ENCODE measurements at regions not wholly inside any gene's neighbourhood (a gene's known extent, or its start where the extent isn't known, plus 50 kb on each side); places are given as distances from the start of the nearest gene placed in this dataset.
"Not testable (repeated sequence)": the region's sequence is repeated elsewhere in the genome, so short reads cannot be mapped to it uniquely, and the experiment has no call there.

DNA sequence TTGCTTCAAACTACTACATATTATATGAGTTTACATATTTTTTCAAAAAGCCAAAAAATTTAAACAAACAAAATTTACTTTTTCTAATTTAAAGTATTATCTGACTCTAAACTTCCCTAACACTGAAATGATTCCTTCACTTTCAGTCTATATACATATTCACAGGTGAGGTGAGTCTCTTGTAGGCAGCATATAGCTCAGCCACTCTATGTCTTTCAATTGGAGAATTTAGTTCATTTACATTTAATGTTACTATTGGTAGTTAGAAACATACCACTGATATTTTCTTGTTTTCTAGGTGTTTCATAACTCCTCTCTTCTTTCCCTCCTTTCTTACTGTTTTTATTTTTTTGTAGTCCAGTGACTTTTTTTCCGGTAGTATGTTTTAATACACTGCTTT lies 387.1 kb downstream of the MRPL39 start:
- no peak for DNase-seq

DNA sequence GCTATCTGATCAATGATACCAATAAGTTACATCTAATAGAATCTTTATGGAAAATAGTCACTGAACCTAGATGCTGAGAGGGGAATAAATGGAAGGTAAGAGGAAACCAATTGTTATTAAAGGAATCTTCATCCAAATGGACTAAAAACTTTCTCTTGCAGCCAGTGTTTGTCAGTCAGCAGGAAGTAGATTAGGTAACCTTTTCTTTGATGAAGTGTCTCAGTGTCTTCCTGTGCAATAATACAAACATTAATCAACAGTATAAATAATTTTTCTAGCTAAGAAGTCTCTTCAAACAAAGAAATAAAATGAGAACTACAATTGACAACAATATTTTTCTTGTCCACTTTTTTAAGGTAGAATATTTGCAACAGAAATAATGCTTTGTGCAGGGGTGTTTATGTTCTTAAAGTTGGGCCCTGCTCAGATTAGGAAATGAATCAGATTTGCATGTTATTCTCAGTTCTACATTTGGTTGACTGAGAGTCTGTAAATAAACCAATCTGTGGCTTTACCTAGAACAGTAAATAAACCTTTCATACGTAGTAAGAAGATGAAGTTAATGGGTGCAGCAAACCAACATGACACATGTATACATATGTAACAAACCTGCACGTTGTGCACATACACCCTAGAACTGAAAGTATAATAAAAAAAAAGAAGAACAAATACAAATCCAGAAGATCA lies 391.4 kb downstream of the MRPL39 start:
- DNase-seq = no peak

DNA sequence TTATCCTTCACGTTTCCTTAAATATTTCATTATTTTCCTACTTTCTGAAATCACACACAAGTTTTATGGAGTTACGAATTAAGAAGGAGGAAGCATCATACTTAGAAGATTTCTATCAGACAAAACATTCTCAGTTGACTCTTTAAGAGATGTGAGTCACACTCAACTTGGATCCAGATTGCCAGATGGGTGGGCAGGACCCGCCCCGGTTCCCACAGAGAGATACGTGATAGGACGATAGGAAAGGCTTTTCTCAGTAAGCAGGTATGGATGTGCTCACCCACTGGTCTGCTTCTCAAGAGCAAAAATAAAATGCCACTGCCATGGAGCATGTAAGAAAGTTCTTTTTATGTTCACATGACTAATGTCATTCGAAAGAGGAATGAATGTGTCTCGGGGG lies 392.6 kb downstream of the MRPL39 start:
- DNase-seq = no peak

DNA sequence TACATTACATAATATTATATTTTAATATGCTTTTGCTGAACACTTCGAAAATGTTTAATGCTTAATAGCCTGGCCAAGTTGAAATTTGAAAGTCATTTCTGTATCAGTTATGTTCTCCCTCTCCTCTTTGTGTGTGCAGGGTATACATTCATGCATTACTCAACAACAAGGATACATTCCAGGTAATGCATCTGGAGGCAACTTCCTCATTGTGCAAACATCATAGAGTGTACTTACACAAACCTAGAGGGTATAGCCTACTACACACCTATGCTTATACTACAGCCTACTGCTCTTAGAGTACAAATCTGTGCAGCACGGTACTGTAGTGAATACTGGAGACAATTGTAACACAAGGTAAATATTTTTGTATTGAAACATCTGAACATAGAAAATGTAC lies 407.3 kb downstream of the MRPL39 start:
- DNase-seq = no peak

DNA sequence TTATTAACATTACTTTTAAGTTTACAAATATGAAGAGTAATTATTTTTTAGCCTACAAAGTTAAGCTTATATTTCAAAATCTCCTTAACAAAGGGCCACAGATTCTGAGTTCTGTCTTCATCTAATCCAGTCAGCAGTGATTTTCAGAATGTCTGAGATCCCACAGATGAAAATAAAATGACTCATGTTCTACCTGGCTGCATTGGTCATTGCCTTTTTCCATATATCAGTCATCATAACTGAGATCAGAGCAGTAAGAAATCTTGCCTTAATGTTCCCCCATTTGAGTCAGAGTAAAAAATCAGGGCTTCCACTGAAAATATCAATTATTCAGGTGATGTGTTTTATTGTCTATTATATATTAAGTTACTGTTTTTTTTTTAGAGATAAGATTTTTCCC lies 416.1 kb downstream of the MRPL39 start:
- no peak for DNase-seq

DNA sequence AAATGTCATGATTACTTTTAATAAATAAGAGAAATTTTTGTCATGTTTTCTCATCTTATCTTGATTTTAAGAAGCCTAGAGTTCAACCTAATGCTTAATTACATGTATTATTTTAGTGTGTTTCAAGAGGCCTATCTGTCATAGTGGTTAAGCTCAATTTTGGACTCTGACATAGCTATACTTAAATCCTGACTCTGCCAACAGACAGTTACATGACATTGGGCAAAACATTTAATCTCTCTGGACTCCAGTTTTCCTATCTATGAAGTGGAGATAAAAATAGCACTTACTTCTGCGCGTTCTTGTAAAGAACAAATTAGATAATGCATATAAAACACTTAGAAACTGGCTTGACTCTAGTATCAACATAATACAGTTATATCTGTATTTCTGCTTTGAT lies 417.8 kb downstream of the MRPL39 start:
- no peak for DNase-seq

DNA sequence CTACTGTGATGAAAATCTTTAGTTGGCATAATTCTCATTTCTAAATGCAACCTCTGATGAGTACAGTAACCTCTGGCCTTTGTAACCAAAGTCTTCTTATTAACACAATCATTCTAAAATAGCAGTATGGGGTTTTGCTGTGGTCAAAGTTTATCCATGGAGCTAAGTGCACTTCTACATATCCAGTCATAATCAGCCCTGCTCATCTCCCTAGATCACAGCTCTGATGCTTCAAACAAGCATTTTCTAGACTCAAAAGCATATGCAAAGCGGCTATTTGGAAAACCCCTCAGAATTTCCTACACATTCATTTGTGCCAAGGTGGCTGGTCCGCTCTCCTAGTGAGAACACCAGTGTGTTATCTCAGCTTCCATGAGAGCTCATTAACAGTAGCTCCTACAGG lies 418.6 kb downstream of the MRPL39 start:
- DNase-seq = no peak

DNA sequence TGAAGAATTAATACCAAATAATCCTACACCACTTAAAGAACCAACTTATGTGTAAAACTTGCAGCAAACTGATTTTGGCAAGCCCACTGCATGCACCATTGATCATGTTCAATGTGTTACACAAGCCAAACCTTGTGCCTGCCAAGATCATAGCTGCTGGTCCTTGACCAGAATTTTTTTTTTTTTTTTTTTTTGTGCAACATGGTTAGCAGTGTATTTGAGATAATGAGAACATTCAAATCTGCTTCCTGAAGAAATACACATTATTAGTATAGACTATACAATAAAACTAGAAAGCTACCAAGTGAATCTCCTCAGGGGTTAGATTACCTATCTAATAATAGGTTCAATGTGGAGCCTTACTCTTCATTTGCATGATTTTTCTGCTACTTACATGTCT lies 421.0 kb downstream of the MRPL39 start:
- DNase-seq = no peak

DNA sequence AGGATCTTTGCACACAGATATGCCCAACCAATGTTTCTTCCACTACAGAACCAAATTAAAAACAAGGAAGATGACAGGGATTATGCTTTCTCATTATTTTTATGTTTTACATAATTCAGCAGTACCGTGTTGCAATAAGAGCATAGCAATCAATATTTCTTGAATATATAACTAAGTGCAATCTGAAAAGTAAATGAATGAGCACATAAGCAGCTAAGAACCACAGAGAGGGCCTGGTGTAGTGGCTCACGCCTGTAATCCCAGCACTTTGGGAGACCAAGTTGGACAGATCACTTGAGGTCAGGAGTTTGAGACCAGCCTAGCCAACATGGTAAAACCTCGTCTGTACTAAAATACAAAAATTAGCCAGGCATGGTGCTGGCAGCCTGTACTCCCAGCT lies 423.7 kb downstream of the MRPL39 start:
- DNase-seq = no peak

DNA sequence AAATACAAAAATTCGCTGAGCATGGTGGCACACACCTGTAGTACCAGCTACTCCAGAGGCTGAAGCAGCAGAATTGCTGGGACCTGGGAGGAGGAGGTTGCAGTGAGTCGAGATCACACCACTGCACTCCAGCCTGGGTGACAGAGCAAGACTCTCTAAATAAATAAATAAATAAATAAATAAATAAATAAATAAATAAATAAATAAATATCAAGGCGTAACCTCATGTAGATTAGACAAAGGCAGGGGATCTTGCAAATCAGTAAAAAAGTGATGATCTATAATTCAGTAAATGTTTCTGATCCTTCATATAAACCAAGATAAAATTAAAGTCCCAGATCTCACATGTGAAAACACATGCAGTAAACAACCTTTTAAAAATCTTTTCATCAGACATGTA lies 425.6 kb downstream of the MRPL39 start:
- DNase-seq = not testable (repeated sequence)

DNA sequence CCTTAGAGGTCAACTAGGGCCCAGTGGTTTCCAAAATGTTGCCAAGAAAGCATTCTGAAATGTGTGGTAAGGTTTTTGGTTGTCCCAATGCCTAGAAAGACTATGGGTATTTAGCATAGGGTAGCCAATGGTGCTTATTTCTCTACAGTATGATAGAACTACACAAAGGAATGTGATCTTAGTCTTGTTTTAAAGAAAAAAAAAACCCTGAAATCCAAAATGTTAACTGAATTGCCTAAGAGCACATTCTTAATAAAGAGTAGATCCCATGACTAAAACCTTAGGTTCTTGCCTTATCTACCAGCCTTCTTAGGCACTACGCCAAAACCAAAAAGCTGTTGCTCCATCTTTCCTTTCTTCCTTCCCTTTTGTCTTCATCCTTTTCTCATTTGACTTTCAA lies 428.2 kb downstream of the MRPL39 start:
- DNase-seq = no peak

DNA sequence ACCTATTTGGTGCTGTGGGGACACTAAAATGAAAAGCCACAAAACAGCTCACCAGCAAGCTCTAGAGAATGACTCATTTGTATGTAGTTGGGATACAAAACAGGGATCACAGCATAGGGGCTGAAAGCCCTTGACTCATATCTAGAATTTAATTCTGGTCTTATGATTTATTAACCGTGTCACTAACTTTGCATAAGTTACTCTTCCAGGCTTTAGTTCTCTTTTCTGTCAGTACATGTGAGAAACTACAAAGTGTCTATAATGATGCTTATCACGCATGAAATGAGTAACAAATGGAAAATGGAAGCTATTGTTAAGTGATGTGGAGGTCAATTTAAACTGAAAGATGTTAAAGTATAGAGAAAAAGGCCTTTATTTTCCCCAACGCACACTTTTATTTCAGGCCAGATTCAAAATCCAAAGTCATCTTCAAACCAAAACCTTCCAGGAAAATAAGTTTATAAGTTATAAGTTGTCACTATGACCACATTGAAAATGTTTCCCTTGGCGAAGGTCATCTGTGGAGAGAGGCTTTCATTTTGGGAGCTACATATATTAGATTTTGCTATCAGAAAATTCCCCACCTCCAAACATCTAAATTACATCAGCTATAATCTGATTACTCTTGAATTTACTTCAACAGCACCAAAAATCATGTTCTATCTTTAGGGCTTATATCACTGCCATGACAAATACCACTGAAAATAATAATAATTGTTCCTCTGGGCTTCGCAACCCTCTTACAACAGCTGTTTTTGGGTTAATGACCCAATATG lies 430.5 kb downstream of the MRPL39 start:
- no peak for DNase-seq

DNA sequence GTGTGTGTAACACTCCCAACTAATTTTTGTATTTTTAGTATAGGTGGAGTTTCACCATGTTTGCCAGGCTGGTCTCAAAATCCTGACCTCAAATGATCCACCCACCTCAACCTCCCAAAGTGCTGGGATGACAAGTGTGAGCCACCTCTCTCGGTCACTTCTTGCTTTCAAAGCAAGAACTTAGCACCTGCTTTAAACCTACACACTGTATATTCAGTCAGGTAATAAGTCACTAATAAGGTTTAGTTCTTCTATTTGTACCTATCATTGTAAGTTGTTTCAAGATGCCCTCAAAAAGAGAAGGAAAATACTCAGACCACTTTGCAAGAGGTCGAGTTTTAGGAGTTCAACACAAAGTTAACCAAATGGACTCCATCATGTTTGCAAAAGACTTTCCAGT lies 431.3 kb downstream of the MRPL39 start:
- no peak for DNase-seq

DNA sequence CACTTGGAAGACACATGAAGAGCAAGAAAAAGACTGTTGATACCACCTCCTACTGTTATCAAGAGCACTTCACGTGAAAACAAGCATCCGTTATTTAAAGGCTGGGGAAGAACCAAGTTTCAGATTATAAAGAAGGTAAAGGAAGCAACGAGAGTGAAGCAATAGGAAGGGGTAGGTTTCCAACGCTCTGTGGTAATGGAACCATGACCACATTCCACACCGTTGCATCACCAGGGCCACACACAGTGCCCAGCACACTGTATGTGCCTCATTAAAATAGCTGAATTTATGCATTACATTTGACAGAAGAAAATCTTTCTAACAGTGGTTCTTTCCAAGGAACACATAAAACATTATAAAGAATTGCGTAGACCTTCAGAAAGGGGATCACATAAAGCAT lies 435.8 kb downstream of the MRPL39 start:
- DNase-seq = no peak

DNA sequence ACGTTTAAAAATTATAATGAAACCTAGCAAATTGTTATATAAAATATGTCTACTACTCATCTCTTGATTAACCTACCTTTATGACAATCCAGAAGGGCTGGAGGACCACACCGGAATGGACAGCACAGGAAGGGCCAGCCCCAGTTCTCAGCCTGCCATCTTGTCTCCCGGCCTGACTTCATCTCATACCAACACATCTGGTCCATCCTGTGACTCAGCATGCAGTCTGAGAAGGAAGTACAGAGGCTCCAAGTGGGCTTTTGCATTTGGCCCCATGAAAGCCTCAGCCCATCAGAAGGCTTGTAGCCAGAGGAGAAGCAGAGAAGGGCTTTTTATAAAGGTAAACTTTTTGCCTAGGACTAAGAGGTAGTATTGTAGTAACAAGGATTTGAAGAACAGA lies 436.6 kb downstream of the MRPL39 start:
- no peak for DNase-seq

DNA sequence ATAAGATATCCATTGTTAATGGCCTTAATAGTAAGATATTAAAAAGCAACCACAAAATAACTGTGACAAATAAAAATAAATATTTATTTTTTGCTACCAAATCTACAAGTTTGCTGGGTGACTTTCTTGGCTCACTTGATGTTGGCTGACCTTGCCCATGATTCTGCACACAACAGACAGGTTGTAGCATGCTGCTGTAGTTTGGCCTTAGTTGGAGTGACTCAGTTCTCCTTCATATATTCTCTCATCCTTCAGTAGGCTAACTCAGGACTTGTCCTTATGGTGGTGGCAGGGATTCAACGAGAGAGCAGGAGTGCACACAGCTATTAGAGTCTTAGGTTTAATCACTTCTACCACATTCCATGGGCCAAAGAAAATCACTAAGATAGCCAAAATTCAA lies 437.9 kb downstream of the MRPL39 start:
- DNase-seq = no peak

DNA sequence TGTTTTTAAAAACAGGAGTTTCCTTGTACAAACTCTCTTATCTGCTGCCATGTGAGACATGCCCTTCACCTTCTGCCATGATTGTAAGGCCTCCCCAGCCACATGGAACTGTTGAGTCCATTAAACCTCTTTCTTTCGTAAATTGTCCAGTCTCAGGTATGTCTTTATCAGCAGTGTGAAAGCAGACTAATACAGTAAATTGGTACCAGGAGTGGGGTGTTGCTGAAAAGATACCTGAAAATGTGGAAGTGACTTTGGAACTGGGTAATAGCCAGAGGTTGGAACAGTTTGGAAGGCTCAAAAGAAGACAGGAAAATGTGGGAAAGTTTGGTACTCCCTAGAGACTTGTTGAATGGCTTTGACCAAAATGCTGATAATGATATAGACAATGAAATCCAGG lies 440.4 kb downstream of the MRPL39 start:
- not testable (repeated sequence) for DNase-seq

DNA sequence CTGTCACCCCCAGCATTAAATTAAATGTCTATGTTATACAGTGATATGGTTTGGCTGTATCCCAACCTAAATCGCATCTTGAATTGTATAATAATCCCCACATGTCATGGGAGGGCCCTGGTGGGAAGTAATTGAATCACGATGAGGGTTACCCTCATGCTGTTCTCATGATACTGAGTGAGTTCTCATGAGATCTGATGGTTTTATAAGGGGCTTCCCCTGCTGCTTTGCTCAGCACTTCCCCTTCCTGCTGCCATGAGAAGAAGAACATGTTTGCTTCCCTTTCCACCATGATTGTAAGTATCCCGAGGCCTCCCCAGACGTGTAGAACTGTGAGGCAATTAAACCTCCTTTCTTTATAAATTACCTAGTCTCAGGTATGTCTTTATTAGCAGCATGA lies 445.7 kb downstream of the MRPL39 start:
- DNase-seq = no peak

DNA sequence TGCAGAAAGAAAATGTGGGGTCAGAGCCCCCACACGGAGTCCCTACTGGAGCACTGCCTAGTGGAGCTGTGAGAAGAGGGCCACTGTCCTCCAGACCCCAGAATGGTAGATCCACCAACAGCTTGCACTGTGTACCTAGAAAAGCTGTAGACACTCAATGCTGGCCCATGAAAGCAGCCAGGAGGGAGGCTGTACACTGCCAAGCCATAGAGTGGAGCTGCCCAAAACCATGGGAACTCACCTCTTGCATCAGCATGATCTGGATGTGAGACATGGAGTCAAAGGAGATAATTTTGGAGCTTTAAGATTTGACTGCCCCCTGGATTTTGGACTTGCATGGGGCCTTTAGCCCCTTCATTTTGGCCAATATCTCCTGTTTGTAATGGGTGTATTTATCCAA lies 452.3 kb downstream of the MRPL39 start:
- not testable (repeated sequence) for DNase-seq

DNA sequence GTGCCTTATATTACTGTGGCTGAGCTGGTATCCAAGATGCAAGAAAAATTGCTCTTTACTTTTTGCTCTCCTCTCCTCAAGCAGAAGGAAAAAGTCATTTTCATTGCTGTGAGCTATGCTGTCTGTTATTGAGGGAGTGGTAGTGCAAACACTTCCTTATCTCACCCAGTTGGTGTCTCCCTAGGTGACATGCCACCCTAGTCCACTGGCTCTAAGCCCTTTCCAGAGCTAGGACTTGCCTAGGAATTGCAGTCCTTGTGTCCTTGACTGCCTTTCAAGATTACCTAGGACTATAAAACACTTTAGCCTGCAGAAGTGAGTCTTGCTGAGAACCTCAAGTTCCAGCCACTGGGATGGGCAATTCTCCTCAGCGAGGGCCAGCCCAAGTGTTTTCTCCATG lies 458.3 kb downstream of the MRPL39 start:
- DNase-seq = no peak

DNA sequence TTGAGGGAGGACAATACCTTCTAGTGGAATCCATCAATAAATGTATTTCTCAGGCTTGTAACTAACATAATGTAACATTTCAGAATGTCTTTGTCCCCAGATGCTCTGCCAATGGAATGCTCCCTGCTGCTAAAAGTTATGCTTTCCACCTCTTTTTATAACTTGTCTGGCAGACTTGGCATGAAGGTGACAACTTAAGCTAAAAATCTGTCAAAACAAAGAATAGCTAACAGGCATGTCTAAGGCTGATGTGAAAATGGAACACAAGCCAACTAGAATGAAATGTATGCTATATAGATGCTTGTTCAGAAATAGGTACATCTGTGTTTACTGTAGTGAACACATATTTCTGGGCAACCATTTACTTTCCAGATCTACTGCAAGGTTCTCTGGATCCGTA lies 467.9 kb downstream of the MRPL39 start:
- no peak for DNase-seq

DNA sequence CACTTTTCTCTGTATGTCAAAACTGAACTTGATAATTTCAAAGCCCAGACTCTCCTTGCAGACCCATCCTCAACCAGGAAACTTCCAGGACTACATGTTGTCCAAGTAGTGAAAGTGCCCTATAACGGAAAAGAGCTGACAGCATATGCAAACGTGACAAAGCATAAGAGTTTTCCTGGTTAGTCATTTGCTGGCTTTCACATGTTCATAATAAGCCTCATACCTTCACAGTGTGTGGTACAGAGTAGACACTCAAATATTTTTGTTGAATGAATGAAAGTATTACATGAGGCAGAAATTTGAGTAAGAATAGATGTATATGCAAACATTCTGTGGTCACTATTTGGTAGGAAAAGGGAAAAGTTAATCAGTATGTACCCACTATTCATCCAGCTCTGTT lies 473.3 kb downstream of the MRPL39 start:
- no peak for DNase-seq

DNA sequence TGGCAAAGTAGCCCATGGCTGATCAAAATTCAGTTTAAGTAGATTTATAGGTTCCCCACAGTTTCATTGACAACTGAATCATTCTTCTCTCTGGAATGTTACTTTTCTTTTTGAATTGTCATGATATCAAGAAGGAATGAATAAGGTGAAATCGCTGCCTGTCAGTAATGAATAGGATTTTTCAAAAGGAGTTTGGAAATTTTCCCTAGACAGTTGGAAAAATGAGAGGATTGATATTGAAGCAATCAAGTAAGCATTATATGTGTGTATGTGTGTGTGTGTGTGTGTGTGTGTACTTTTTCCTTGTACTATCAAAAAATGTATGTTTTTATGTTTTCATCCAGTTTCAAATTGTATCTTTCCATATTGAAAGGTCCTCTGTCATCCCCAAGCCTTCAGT lies 479.5 kb downstream of the MRPL39 start:
- no peak for DNase-seq

DNA sequence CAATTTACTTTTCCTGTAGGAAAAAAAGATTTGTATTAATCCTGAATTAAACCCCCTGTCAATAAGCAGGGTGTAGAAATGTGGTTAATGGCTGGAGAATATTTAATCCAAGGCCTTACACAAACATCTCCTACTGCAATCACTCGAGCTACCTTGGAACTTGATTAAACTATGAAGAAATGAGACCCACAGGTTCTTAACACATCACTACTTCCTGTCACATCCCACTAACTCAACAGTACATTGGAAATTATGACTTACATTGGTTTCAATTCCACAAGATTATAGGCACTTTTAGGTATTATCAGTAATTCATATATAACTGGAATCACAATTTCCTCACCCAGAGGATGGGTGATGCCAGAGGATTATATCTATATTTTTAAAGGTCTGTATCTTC lies 480.3 kb downstream of the MRPL39 start:
- no peak for DNase-seq

DNA sequence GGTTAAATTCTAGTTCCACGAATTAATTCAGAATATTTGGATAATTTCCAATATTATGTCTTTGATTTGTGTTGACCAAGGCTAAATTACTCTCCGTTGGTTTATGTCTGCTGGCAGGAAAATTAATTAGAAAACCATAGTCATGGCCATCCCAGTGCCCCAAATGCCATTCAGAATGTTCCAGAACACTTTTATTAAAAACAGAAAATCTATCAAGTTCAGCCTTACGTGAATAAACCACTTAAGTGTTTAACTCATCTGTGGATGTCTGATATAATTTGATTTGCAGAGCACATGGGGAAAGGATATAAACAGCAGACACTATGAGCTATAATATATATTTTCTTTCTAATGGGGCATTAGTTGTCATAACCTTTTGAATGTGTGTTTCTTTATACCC lies 480.7 kb downstream of the MRPL39 start:
- no peak for DNase-seq

Measured in right hindlimb (tissue), 1 donor.